ENCODE measurements at regions not wholly inside any gene's neighbourhood (a gene's known extent, or its start where the extent isn't known, plus 50 kb on each side); places are given as distances from the start of the nearest gene placed in this dataset.

GRCh38 chr20:52833901-52834300 is 138.3 kb upstream of the TSHZ2 start:
- Histone ChIP-seq H3K36me3 (ENCODE audit: control insufficient read depth, insufficient read depth, low read length) (no peaks in the 10 kb centered on the region), H3K27me3 (ENCODE audit: control insufficient read depth, insufficient read depth, low read length) (no peaks in the 10 kb centered on the region), H3K4me3 (ENCODE audit: low read depth, low read length) (no peak overlapping the region)
- FAIRE-seq = no peak
- no peak for DNase-seq (ENCODE audit: low read depth)
- TF ChIP-seq CTCF (IDR thresholded peaks at IDR 0.05; ENCODE audit: insufficient read depth, low read length, severe bottlenecking) = no peak

- DNase-seq (ENCODE audit: low read depth) (no peak), FAIRE-seq (no peak)
- TF ChIP-seq CTCF (IDR thresholded peaks at IDR 0.05; ENCODE audit: insufficient read depth, low read length, severe bottlenecking) = no peak
- Histone ChIP-seq H3K36me3 (ENCODE audit: control insufficient read depth, insufficient read depth, low read length) (no peaks in the 10 kb centered on the region), H3K27me3 (ENCODE audit: control insufficient read depth, insufficient read depth, low read length) (no peaks in the 10 kb centered on the region), H3K4me3 (ENCODE audit: low read depth, low read length) (no peak overlapping the region)
Measured at GRCh38 chr20:52832151-52832774, 139.9 kb upstream of the TSHZ2 start.

GRCh38 chr20:52830598-52830997 is 141.6 kb upstream of the TSHZ2 start:
- FAIRE-seq = no peak

GRCh38 chr20:52829111-52829510 is 143.0 kb upstream of the TSHZ2 start:
- FAIRE-seq (no peak), DNase-seq (ENCODE audit: low read depth) (no peak)
- TF ChIP-seq CTCF (IDR thresholded peaks at IDR 0.05; ENCODE audit: insufficient read depth, low read length, severe bottlenecking) = no peak
- no peaks in the 10 kb centered on the region for H3K36me3 ChIP-seq (ENCODE audit: control insufficient read depth, insufficient read depth, low read length)
- H3K4me3 ChIP-seq (ENCODE audit: low read depth, low read length) = no peak overlapping the region
- no peaks in the 10 kb centered on the region for H3K27me3 ChIP-seq (ENCODE audit: control insufficient read depth, insufficient read depth, low read length)

More at GRCh38 chr20:52830598-52830997, 141.6 kb upstream of the TSHZ2 start:
- H3K4me3 ChIP-seq (ENCODE audit: low read depth, low read length) = no peak overlapping the region
- H3K27me3 ChIP-seq (ENCODE audit: control insufficient read depth, insufficient read depth, low read length) = no peaks in the 10 kb centered on the region
- DNase-seq (ENCODE audit: low read depth) = no peak
- no peaks in the 10 kb centered on the region for H3K36me3 ChIP-seq (ENCODE audit: control insufficient read depth, insufficient read depth, low read length)
- TF ChIP-seq CTCF (IDR thresholded peaks at IDR 0.05; ENCODE audit: insufficient read depth, low read length, severe bottlenecking) = no peak

GRCh38 chr20:52828199-52828598 is 144.0 kb upstream of the TSHZ2 start:
- no peaks in the 10 kb centered on the region for H3K27me3 ChIP-seq (ENCODE audit: control insufficient read depth, insufficient read depth, low read length)
- FAIRE-seq (no peak), DNase-seq (ENCODE audit: low read depth) (no peak)
- no peak for TF ChIP-seq CTCF (IDR thresholded peaks at IDR 0.05; ENCODE audit: insufficient read depth, low read length, severe bottlenecking)
- no peaks in the 10 kb centered on the region for H3K36me3 ChIP-seq (ENCODE audit: control insufficient read depth, insufficient read depth, low read length)
- H3K4me3 ChIP-seq (ENCODE audit: low read depth, low read length) = no peak overlapping the region

- no peak for FAIRE-seq
- Histone ChIP-seq H3K27me3 (ENCODE audit: control insufficient read depth, insufficient read depth, low read length) (no peaks in the 10 kb centered on the region), H3K36me3 (ENCODE audit: control insufficient read depth, insufficient read depth, low read length) (no peaks in the 10 kb centered on the region), H3K4me3 (ENCODE audit: low read depth, low read length) (no peak overlapping the region)
- no peak for DNase-seq (ENCODE audit: low read depth)
- no peak for TF ChIP-seq CTCF (IDR thresholded peaks at IDR 0.05; ENCODE audit: insufficient read depth, low read length, severe bottlenecking)
Measured at GRCh38 chr20:52826722-52827121, 145.4 kb upstream of the TSHZ2 start.

Data from bronchial epithelial cell (primary cell).